ENCODE measurements at regions not wholly inside any gene's neighbourhood (a gene's known extent, or its start where the extent isn't known, plus 50 kb on each side); places are given as distances from the start of the nearest gene placed in this dataset.

DNA sequence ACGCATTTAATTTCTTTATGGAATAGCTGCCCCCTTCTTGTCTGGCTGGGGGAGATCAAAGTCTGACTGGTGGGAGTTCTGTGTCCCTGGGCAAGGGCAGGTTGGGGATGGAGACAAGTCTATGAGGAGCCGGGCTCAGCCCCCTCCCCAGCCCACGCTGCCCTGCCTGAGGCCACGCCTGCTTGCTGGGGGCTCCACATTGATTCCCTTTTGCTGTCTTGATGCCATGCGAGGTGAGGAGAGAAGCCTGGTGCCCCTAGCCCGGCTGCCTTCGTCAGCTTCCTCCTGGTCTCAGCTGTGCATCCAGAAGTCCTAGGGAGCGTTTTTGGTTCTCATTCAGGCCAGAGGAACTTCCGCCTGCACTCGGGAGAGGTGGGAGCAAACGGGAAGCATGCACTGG, 247.9 kb downstream of the NDUFA10 start:
- DNase-seq (ENCODE audit: low spot score), result no peak
- H3K27me3 Mint-ChIP-seq (ENCODE audit: insufficient read depth), result no peaks in the 10 kb centered on the region
- H3K4me1 Mint-ChIP-seq (ENCODE audit: low read depth), result no peaks in the 10 kb centered on the region
- no peaks in the 10 kb centered on the region for H3K9me3 Mint-ChIP-seq
- no peaks in the 10 kb centered on the region for H3K36me3 Mint-ChIP-seq (ENCODE audit: low read depth)
- intact Hi-C loops (cut with micrococcal nuclease), result no loop called here
- no peak overlapping the region for H3K27ac Mint-ChIP-seq
- no peak overlapping the region for H3K4me3 Mint-ChIP-seq

DNA sequence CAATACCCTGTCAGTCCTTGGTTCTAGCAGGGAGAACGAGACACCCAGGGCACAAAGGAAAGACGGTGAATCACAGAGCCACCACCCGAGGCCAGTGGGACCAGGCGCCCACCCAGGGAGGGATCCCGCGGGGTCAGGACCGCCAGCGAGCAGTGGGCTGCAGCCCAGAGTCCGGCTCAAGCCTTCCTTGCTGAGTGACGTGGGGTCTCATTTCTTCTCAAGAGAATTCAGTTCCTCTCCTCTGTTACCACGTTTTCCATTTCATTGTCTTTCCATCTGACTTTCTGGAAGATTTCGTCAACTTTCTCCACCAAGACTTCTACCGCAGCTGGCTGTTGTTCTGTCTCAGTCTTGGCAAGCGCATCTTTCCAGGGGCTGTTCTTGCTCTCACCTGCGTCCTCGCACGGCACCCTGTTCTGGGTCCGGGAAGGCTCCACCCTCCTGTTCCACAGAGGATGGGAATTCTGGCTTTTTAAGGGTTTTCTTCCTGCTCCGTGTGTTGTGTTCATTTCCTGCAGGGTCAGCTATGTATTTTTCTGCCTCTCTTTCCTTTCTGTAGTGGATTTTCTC, 248.6 kb downstream of the NDUFA10 start:
- Mint-ChIP-seq H3K4me1 (ENCODE audit: low read depth) (no peaks in the 10 kb centered on the region), H3K36me3 (ENCODE audit: low read depth) (no peaks in the 10 kb centered on the region)
- no peak for DNase-seq (ENCODE audit: low spot score)

DNA sequence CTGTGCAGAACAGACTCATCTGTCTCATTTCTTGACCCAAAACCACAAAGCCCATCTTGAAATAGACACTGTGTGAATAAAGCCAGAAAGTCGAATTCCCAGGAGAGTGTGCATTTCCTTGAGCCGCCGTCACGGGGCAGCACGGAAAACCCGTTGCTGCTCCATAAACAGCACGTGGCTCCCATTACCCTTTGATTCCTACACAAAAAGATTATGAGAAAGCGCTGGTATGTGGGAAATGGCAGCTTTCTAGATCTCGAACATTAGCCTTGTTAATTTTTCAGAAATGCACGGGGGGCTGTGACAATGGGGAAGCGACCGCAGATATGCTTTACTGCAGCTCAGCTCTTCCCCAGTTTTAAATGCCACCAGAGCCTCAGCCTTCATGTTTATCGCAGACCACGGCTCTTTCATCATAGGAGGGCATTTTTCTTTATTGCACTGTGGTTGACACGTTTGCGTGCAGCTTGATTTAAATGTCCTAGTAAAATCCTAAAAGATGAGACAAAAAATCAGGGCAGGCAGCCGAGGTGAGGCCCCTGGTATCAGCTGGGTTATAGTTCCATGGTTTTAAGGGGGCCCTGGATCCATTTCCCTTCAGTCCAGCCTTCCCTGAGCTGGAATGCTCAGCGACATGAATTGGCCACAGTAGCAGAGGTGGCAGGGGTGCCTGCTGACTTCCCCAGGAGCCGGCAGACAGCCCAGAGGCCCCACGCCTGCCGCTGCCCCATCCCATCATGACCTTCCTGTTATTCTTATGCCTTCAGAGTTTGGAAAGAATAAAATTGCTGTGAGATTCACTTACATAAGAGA, 249.3 kb downstream of the NDUFA10 start:
- no peaks in the 10 kb centered on the region for H3K27me3 Mint-ChIP-seq (ENCODE audit: insufficient read depth)
- no peak overlapping the region for H3K4me3 Mint-ChIP-seq
- H3K27ac Mint-ChIP-seq, result no peak overlapping the region
- no peaks in the 10 kb centered on the region for H3K4me1 Mint-ChIP-seq (ENCODE audit: low read depth)
- peaks cover 4% of the 10 kb centered on the region for H3K9me3 Mint-ChIP-seq
- no peaks in the 10 kb centered on the region for H3K36me3 Mint-ChIP-seq (ENCODE audit: low read depth)
- DNase-seq (ENCODE audit: low spot score), result no peak
- intact Hi-C loops (cut with micrococcal nuclease), result no loop called here

More for the DNA sequence above, 248.6 kb downstream of the NDUFA10 start:
- intact Hi-C loops (cut with micrococcal nuclease), result no loop called here
- H3K27ac Mint-ChIP-seq, result no peak overlapping the region
- H3K9me3 Mint-ChIP-seq, result peaks cover 2% of the 10 kb centered on the region
- H3K27me3 Mint-ChIP-seq (ENCODE audit: insufficient read depth), result no peaks in the 10 kb centered on the region
- H3K4me3 Mint-ChIP-seq, result no peak overlapping the region

GRCh38 chr2:239774933-239775622, 250.1 kb downstream of the NDUFA10 start:
- DNase-seq (ENCODE audit: low spot score), result no peak
- H3K36me3 Mint-ChIP-seq (ENCODE audit: low read depth), result no peaks in the 10 kb centered on the region

GRCh38 chr2:239774142-239774462, 251.0 kb downstream of the NDUFA10 start:
- no peak for DNase-seq (ENCODE audit: low spot score)
- H3K9me3 Mint-ChIP-seq, result peaks cover 4% of the 10 kb centered on the region
- no peak overlapping the region for H3K27ac Mint-ChIP-seq
- H3K27me3 Mint-ChIP-seq (ENCODE audit: insufficient read depth), result no peaks in the 10 kb centered on the region
- intact Hi-C loops (cut with micrococcal nuclease), result no loop called here
- H3K4me1 Mint-ChIP-seq (ENCODE audit: low read depth), result no peaks in the 10 kb centered on the region
- no peak overlapping the region for H3K4me3 Mint-ChIP-seq
- H3K36me3 Mint-ChIP-seq (ENCODE audit: low read depth), result no peaks in the 10 kb centered on the region

More at GRCh38 chr2:239774933-239775622, 250.1 kb downstream of the NDUFA10 start:
- intact Hi-C loops (cut with micrococcal nuclease), result no loop called here
- no peak overlapping the region for H3K4me3 Mint-ChIP-seq
- no peaks in the 10 kb centered on the region for H3K27me3 Mint-ChIP-seq (ENCODE audit: insufficient read depth)
- peaks cover 4% of the 10 kb centered on the region for H3K9me3 Mint-ChIP-seq
- H3K4me1 Mint-ChIP-seq (ENCODE audit: low read depth), result no peaks in the 10 kb centered on the region
- H3K27ac Mint-ChIP-seq, result no peak overlapping the region

GRCh38 chr2:239773228-239774141, 251.7 kb downstream of the NDUFA10 start:
- H3K4me3 Mint-ChIP-seq, result no peak overlapping the region
- no peak for DNase-seq (ENCODE audit: low spot score)
- H3K9me3 Mint-ChIP-seq, result peaks cover 4% of the 10 kb centered on the region
- H3K36me3 Mint-ChIP-seq (ENCODE audit: low read depth), result no peaks in the 10 kb centered on the region
- H3K27me3 Mint-ChIP-seq (ENCODE audit: insufficient read depth), result no peaks in the 10 kb centered on the region
- intact Hi-C loops (cut with micrococcal nuclease), result no loop called here
- no peaks in the 10 kb centered on the region for H3K4me1 Mint-ChIP-seq (ENCODE audit: low read depth)
- H3K27ac Mint-ChIP-seq, result no peak overlapping the region

- Mint-ChIP-seq H3K27me3 (ENCODE audit: insufficient read depth) (no peaks in the 10 kb centered on the region), H3K36me3 (ENCODE audit: low read depth) (no peaks in the 10 kb centered on the region), H3K4me3 (no peak overlapping the region), H3K4me1 (ENCODE audit: low read depth) (no peaks in the 10 kb centered on the region), H3K27ac (no peak overlapping the region), H3K9me3 (peaks cover 4% of the 10 kb centered on the region)
- intact Hi-C loops (cut with micrococcal nuclease), result no loop called here
- DNase-seq (ENCODE audit: low spot score), result no peak
Measured at GRCh38 chr2:239772721-239773120, 252.4 kb downstream of the NDUFA10 start.

DNA sequence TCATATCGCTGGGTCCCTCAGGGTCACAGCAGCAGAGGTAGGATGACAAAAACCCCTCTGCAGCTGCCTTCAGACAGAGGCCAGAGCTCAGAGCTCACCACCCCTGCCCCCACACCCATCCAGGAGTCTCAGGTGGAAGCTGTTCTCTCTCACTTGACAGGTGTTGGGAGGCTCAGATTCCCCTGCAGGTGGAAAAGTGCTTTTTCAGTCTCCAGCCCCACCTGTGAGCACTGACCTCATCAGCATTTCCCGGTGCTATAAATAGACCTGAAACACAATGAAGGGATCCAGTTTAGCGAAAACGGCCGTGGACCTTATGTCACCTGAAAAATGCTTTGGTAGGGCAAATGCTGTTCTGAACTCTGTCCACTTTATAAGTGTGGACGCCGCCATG, 254.9 kb downstream of the NDUFA10 start:
- Mint-ChIP-seq H3K36me3 (ENCODE audit: low read depth) (no peaks in the 10 kb centered on the region), H3K27ac (no peak overlapping the region), H3K9me3 (peaks cover 4% of the 10 kb centered on the region), H3K4me3 (no peak overlapping the region), H3K4me1 (ENCODE audit: low read depth) (no peaks in the 10 kb centered on the region), H3K27me3 (ENCODE audit: insufficient read depth) (no peaks in the 10 kb centered on the region)
- intact Hi-C loops (cut with micrococcal nuclease), result no loop called here
- no peak for DNase-seq (ENCODE audit: low spot score)

DNA sequence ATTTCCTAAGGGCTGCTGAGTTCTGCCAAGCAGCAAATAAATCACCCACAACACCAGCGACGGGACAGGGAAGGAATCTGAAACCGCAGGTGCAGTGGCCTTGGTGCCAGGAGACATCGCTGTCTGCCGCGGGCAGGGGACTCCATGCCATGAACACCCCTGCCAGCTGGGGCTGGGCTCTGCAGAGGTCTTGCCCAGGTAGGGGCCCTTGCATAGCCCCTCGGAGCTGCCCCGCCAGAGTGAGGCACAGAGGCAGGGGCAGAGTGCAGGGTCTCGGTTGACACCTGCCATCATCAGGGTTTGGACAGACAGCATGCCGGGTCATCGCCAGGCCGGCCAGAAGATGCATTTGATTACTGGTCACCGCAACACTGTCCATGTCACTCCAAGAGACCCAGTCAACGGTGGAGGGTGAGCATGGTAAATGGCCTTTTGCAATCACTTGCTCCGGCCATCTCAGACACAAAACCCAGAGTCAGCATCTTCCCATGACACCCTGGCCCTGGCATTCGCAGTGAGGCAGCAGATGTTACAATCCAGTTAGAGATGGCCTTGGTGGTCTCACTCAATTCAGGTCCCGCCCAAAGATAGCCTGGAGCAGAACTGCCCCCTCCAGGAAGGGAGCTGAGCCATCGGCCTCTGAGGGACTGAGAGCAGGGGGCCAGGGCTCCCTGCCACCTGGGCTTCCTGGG, 255.4 kb downstream of the NDUFA10 start:
- no peak overlapping the region for H3K4me3 Mint-ChIP-seq
- no peaks in the 10 kb centered on the region for H3K4me1 Mint-ChIP-seq (ENCODE audit: low read depth)
- H3K27me3 Mint-ChIP-seq (ENCODE audit: insufficient read depth), result no peaks in the 10 kb centered on the region
- no peak for DNase-seq (ENCODE audit: low spot score)
- H3K36me3 Mint-ChIP-seq (ENCODE audit: low read depth), result no peaks in the 10 kb centered on the region
- no peak overlapping the region for H3K27ac Mint-ChIP-seq
- intact Hi-C loops (cut with micrococcal nuclease), result no loop called here
- H3K9me3 Mint-ChIP-seq, result peaks cover 4% of the 10 kb centered on the region

GRCh38 chr2:239768907-239769553, 256.1 kb downstream of the NDUFA10 start:
- Mint-ChIP-seq H3K27ac (no peak overlapping the region), H3K36me3 (ENCODE audit: low read depth) (no peaks in the 10 kb centered on the region), H3K4me3 (no peak overlapping the region), H3K27me3 (ENCODE audit: insufficient read depth) (no peaks in the 10 kb centered on the region), H3K4me1 (ENCODE audit: low read depth) (no peaks in the 10 kb centered on the region), H3K9me3 (peaks cover 4% of the 10 kb centered on the region)
- DNase-seq (ENCODE audit: low spot score), result no peak
- intact Hi-C loops (cut with micrococcal nuclease), result no loop called here

- no peak for DNase-seq (ENCODE audit: low spot score)
- no peaks in the 10 kb centered on the region for H3K36me3 Mint-ChIP-seq (ENCODE audit: low read depth)
- intact Hi-C loops (cut with micrococcal nuclease), result no loop called here
- H3K9me3 Mint-ChIP-seq, result peaks cover 4% of the 10 kb centered on the region
- H3K27me3 Mint-ChIP-seq (ENCODE audit: insufficient read depth), result no peaks in the 10 kb centered on the region
- H3K27ac Mint-ChIP-seq, result no peak overlapping the region
- H3K4me3 Mint-ChIP-seq, result no peak overlapping the region
- H3K4me1 Mint-ChIP-seq (ENCODE audit: low read depth), result no peaks in the 10 kb centered on the region
Measured at GRCh38 chr2:239768031-239768790, 256.9 kb downstream of the NDUFA10 start.

All from activated T-helper 1 cell treated with anti-CD3 and anti-CD28 coated beads, Interleukin-12 subunit alpha, Interleukin-12 subunit beta, Interleukin-2, Interleukin-4 antibody, amounts not matched to agents 30 ng/mL and 10 ng/mL and 1 ng/mL, durations not matched to agents 14 hours and 24 hours and 36 hours (primary cell).